ENCODE measurements at regions not wholly inside any gene's neighbourhood (a gene's known extent, or its start where the extent isn't known, plus 50 kb on each side); places are given as distances from the start of the nearest gene placed in this dataset.

GRCh38 chr4:124189545-124189944, 523.0 kb downstream of the ANKRD50 start:
- TF ChIP-seq POLR2AphosphoS5 (IDR thresholded peaks at IDR 0.05), result no peak
- TF ChIP-seq CTCF (IDR thresholded peaks at IDR 0.05), result no peak

Data from suprapubic skin (tissue), 3 donors.